Heart left ventricle (tissue), 16 donors: ENCODE measurements at regions not wholly inside any gene's neighbourhood (a gene's known extent, or its start where the extent isn't known, plus 50 kb on each side); places are given as distances from the start of the nearest gene placed in this dataset.
A peak's percentile ranks its signal among the peaks of the same experiment; 100 is the strongest.

Source experiments
- ATAC-seq, 4 donors: fragments of 200-7000 bp; cut with Tn5 transposase; one replicate each; pipeline ENCODE4 v1.9.1; 2020 to 2022; ENCODE audit warnings: moderate library complexity in 4 of 4, mild to moderate bottlenecking in 3 of 4, moderate number of reproducible peaks in 1 of 4
- DNase-seq, 5 donors: peaks; one replicate each; pipeline ENCODE4 v3.0.0-alpha.2; 2020
- H3K27ac ChIP-seq, 12 donors: fragments of 200-600 bp; sonication (generic) in 4 of 12; one replicate each; pipeline versions ENCODE4 v1.5.0 to v1.8.0; 2016 to 2022; ENCODE audit warnings: mild to moderate bottlenecking in 2 of 12
- H3K27me3 ChIP-seq, 9 donors: fragments of 200-600 bp; sonication (generic) in 2 of 9; one replicate each; pipeline versions ENCODE4 v1.5.1 to v1.8.0; 2016 to 2022; ENCODE audit warnings: mild to moderate bottlenecking in 3 of 9
- H3K36me3 ChIP-seq, 9 donors: fragments of 200-600 bp; sonication (generic) in 2 of 9; one replicate each; pipeline versions ENCODE4 v1.5.0 to v1.8.0; 2018 to 2022; ENCODE audit warnings: mild to moderate bottlenecking in 2 of 9
- H3K4me1 ChIP-seq, 12 donors: fragments of 200-600 bp; sonication (generic) in 4 of 12; one replicate each; pipeline versions ENCODE4 v1.5.0 to v1.8.0; 2016 to 2022; ENCODE audit warnings: mild to moderate bottlenecking in 3 of 12
- H3K4me3 ChIP-seq, 12 donors: fragments of 200-600 bp; sonication (generic) in 4 of 12; one replicate each; pipeline versions ENCODE4 v1.5.0 to v1.8.0; 2017 to 2022; ENCODE audit warnings: mild to moderate bottlenecking in 9 of 12, moderate library complexity in 4 of 12
- H3K9me3 ChIP-seq, 12 donors: fragments of 200-600 bp; sonication (generic) in 4 of 12; one replicate each; pipeline versions ENCODE4 v1.5.0 to v1.8.0; 2016 to 2022; ENCODE audit warnings: mild to moderate bottlenecking in 1 of 12
- CTCF ChIP-seq, 12 donors: fragments of 200-600 bp; sonication (generic) in 4 of 12; IDR thresholded peaks; one replicate each; pipeline versions ENCODE4 v1.5.0 to v1.8.0; 2018 to 2022; ENCODE audit warnings: antibody characterized with exemption in 12 of 12, mild to moderate bottlenecking in 5 of 12
- POLR2A ChIP-seq, 2 donors: fragments of 450-650 bp; IDR thresholded peaks; one replicate each; pipeline ENCODE4 v1.6.1; 2017; ENCODE audit warnings: antibody characterized with exemption in 2 of 2, mild to moderate bottlenecking in 2 of 2, moderate library complexity in 2 of 2
- WGBS, 4 donors: extraction: QIAGEN DNeasy Blood & Tissue Kit in 2 of 4; methylation state at CpG; one replicate each; pipeline versions ENCODE4 v1.1.5 to v1.1.7; 2013 to 2018; 5-methylcytosine and 5-hydroxymethylcytosine counted together
- intact Hi-C, 10 donors: fragments of 100-400 bp; cut with DNase I; formaldehyde crosslinking; loops; one replicate each; pipeline versions ENCODE4 v1.11.1 to v1.14.2; 2022
- donor health status: ischemic (EF 13 %, LVEDD 7.1; RV severe dilation, severe dysfunction).
- donor health status: healthy with polysubstance abuse.
- donor health status: DM: no; HTN: yes; CAD: no.
- donor health status: DM: no; HTN: no; CAD: no.
- donor health status: ischemic (EF 25% LVEDD 6.9; RV normal size, moderate dysfunction).
- donor health status: ischemic (EF 25% LVEDD 5.7; RV mildly dilated, moderate dysfunction).
- donor health status: healthy.
- donor health status: DM: yes; HTN: yes; CAD: no.
- donor health status: ischemic (EF 35%, LVEDD 5.7; RV mildly dilated, moderate dysfunction).
- donor health status: nonischemic (EF 11% LVEDD 7.7; RV severe dilation, severe dysfunction).
- donor health status: DM: yes; HTN: yes; CAD: no.
- donor health status: PGD.
- donor health status: ischemic (EF 29% LVEDD 5.4; RV normal size, mild dysfunction).
- donor health status: nonischemic (EF 23%, LVEDD 6.1; RV moderate dilation, normal function).

GRCh38 chr12:3432868-3433267 lies 58.1 kb upstream of the PRMT8 start:
- intact Hi-C loops, result no loop called here
- ATAC-seq, result no peak

GRCh38 chr12:3436461-3437065 lies 54.4 kb upstream of the PRMT8 start:
- H3K36me3 ChIP-seq, result no peaks in the 10 kb centered on the region
- H3K9me3 ChIP-seq, result no peaks in the 10 kb centered on the region
- ATAC-seq, result peak in 2 of 4 donors; percentile 52 to 71
- no peaks in the 10 kb centered on the region for H3K4me1 ChIP-seq
- H3K27ac ChIP-seq, result no peak overlapping the region
- intact Hi-C loops, result no loop called here
- peak in 3 of 5 donors; percentile 11 to 58 (median 31) for DNase-seq
- no peak overlapping the region for H3K4me3 ChIP-seq
- WGBS, 4 donors, result 57 to 78% (median 61%) methylated on average over 13 of the region's 13 CpGs
- TF ChIP-seq POLR2A (IDR thresholded peaks at IDR 0.05), result no peak
- TF ChIP-seq CTCF (IDR thresholded peaks at IDR 0.05), result no peak
- peaks cover 0 to 3% (median 0%) of the 10 kb centered on the region in 9 donors for H3K27me3 ChIP-seq

More at GRCh38 chr12:3432868-3433267, 58.1 kb upstream of the PRMT8 start:
- no peak for TF ChIP-seq CTCF (IDR thresholded peaks at IDR 0.05)
- no peak for TF ChIP-seq POLR2A (IDR thresholded peaks at IDR 0.05)
- H3K36me3 ChIP-seq, result no peaks in the 10 kb centered on the region
- no peak overlapping the region for H3K27ac ChIP-seq
- H3K9me3 ChIP-seq, result no peaks in the 10 kb centered on the region
- H3K27me3 ChIP-seq, result peaks cover 0 to 9% (median 0%) of the 10 kb centered on the region in 9 donors
- no peak for DNase-seq
- H3K4me1 ChIP-seq, result no peaks in the 10 kb centered on the region
- 50 to 73% (median 65%) methylated on average over 4 of the region's 4 CpGs for WGBS, 4 donors
- no peak overlapping the region for H3K4me3 ChIP-seq

GRCh38 chr12:3437986-3438385 lies 53.0 kb upstream of the PRMT8 start:
- H3K4me1 ChIP-seq, result no peaks in the 10 kb centered on the region
- no peaks in the 10 kb centered on the region for H3K36me3 ChIP-seq
- peaks cover 0 to 3% (median 0%) of the 10 kb centered on the region in 9 donors for H3K27me3 ChIP-seq
- intact Hi-C loops, result no loop called here
- 88 to 96% (median 92%) methylated on average over 4 to 9 of the region's 9 CpGs for WGBS, 4 donors
- TF ChIP-seq CTCF (IDR thresholded peaks at IDR 0.05) (no peak), POLR2A (IDR thresholded peaks at IDR 0.05) (no peak)
- DNase-seq (no peak), ATAC-seq (peak in 1 of 4 donors; percentile 18)
- H3K9me3 ChIP-seq, result no peaks in the 10 kb centered on the region
- no peak overlapping the region for H3K27ac ChIP-seq
- H3K4me3 ChIP-seq, result no peak overlapping the region

- intact Hi-C loops, result no loop called here
- ATAC-seq (no peak), DNase-seq (no peak)
- no peaks in the 10 kb centered on the region for H3K9me3 ChIP-seq
- no peak overlapping the region for H3K27ac ChIP-seq
- no peak overlapping the region for H3K4me3 ChIP-seq
- H3K4me1 ChIP-seq, result no peaks in the 10 kb centered on the region
- H3K27me3 ChIP-seq, result peaks cover 0 to 3% (median 0%) of the 10 kb centered on the region in 9 donors
- TF ChIP-seq CTCF (IDR thresholded peaks at IDR 0.05), result no peak
- TF ChIP-seq POLR2A (IDR thresholded peaks at IDR 0.05), result no peak
- no peaks in the 10 kb centered on the region for H3K36me3 ChIP-seq
- 71 to 84% (median 75%) methylated on average over 6 of the region's 6 CpGs for WGBS, 4 donors
These were observed 52.6 kb upstream of the PRMT8 start for GRCh38 chr12:3438401-3438800.
